GM19452 (cell line): ENCODE measurements at regions not wholly inside any gene's neighbourhood (a gene's known extent, or its start where the extent isn't known, plus 50 kb on each side); places are given as distances from the start of the nearest gene placed in this dataset.
"Not testable (repeated sequence)": the region's sequence is repeated elsewhere in the genome, so short reads cannot be mapped to it uniquely, and the experiment has no call there.

Experiments
- ATAC-seq: cut with Tn5 transposase; IDR thresholded peaks from one replicate; pipeline ENCODE4 v1.9.1; 2021; ENCODE audit not compliant: unreplicated experiment

GRCh38 chr1:196160066-196160795 lies 448.0 kb downstream of the KCNT2 start:
- no peak for ATAC-seq

GRCh38 chr1:196155586-196155985 lies 452.7 kb downstream of the KCNT2 start:
- ATAC-seq, result no peak

GRCh38 chr1:196152975-196153374 lies 455.3 kb downstream of the KCNT2 start:
- ATAC-seq, result no peak

GRCh38 chr1:196152086-196152485 lies 456.2 kb downstream of the KCNT2 start:
- no peak for ATAC-seq

GRCh38 chr1:196148367-196148970 lies 459.8 kb downstream of the KCNT2 start:
- no peak for ATAC-seq

GRCh38 chr1:196147530-196147929 lies 460.7 kb downstream of the KCNT2 start:
- ATAC-seq, result no peak

- not testable (repeated sequence) for ATAC-seq
These were observed 463.1 kb downstream of the KCNT2 start for GRCh38 chr1:196145151-196145550.

GRCh38 chr1:196144588-196144987 lies 463.7 kb downstream of the KCNT2 start:
- no peak for ATAC-seq

- no peak for ATAC-seq
These were observed 464.5 kb downstream of the KCNT2 start for GRCh38 chr1:196143602-196144342.

- no peak for ATAC-seq
These were observed 466.1 kb downstream of the KCNT2 start for GRCh38 chr1:196142111-196142640.

- ATAC-seq, result no peak
These were observed 471.8 kb downstream of the KCNT2 start for GRCh38 chr1:196136396-196136795.

- no peak for ATAC-seq
These were observed 476.5 kb downstream of the KCNT2 start for GRCh38 chr1:196131691-196132090.

GRCh38 chr1:196128835-196129234 lies 479.4 kb downstream of the KCNT2 start:
- no peak for ATAC-seq

GRCh38 chr1:196121181-196121580 lies 487.1 kb downstream of the KCNT2 start:
- no peak for ATAC-seq

GRCh38 chr1:196115646-196116045 lies 492.6 kb downstream of the KCNT2 start:
- ATAC-seq, result no peak

GRCh38 chr1:196114193-196114592 lies 494.0 kb downstream of the KCNT2 start:
- no peak for ATAC-seq

- ATAC-seq, result not testable (repeated sequence)
These were observed 499.2 kb downstream of the KCNT2 start for GRCh38 chr1:196108990-196109389.

- ATAC-seq, result no peak
These were observed 502.3 kb downstream of the KCNT2 start for GRCh38 chr1:196105901-196106300.

GRCh38 chr1:196102826-196103225 lies 505.4 kb downstream of the KCNT2 start:
- ATAC-seq, result no peak

GRCh38 chr1:196098000-196098399 lies 510.2 kb downstream of the KCNT2 start:
- ATAC-seq, result no peak

GRCh38 chr1:196094821-196095220 lies 513.4 kb downstream of the KCNT2 start:
- no peak for ATAC-seq
